T-helper 2 cell treated with Interferon-gamma antibody and Interleukin-4, amounts not matched to agents 5 μg/mL and 100 μg/mL, for 36 hours (primary cell): ENCODE measurements at regions not wholly inside any gene's neighbourhood (a gene's known extent, or its start where the extent isn't known, plus 50 kb on each side); places are given as distances from the start of the nearest gene placed in this dataset.

Experiments
- DNase-seq: peaks from one replicate; pipeline ENCODE4 v3.0.0; 2021; ENCODE audit warnings: low spot score
- H3K27ac Mint-ChIP-seq: one replicate; pipeline ENCODE4 v1.8.0; 2021; ENCODE audit warnings: mild to moderate bottlenecking, mixed read lengths
- H3K27me3 Mint-ChIP-seq: one replicate; pipeline ENCODE4 v1.8.0; 2021; ENCODE audit warnings: low read depth, mixed read lengths
- H3K36me3 Mint-ChIP-seq: one replicate; pipeline ENCODE4 v1.8.0; 2021; ENCODE audit warnings: low read depth, mixed read lengths
- H3K4me1 Mint-ChIP-seq: one replicate; pipeline ENCODE4 v1.8.0; 2021; ENCODE audit warnings: low read depth, mixed read lengths
- H3K4me3 Mint-ChIP-seq: one replicate; pipeline ENCODE4 v1.8.0; 2022; ENCODE audit warnings: mild to moderate bottlenecking, moderate library complexity, mixed read lengths
- H3K9me3 Mint-ChIP-seq: one replicate; pipeline ENCODE4 v1.8.0; 2021; ENCODE audit warnings: mixed read lengths

- Mint-ChIP-seq H3K27ac (no peak overlapping the region), H3K4me1 (no peaks in the 10 kb centered on the region), H3K27me3 (no peaks in the 10 kb centered on the region), H3K9me3 (peaks cover 8% of the 10 kb centered on the region), H3K36me3 (no peaks in the 10 kb centered on the region), H3K4me3 (no peak overlapping the region)
- DNase-seq, result no peak
Observed at GRCh38 chr10:57288754-57289153, 927.7 kb upstream of the ZWINT start.

GRCh38 chr10:57262892-57263291 lies 901.8 kb upstream of the ZWINT start:
- Mint-ChIP-seq H3K27ac (no peak overlapping the region), H3K27me3 (no peaks in the 10 kb centered on the region), H3K36me3 (no peaks in the 10 kb centered on the region), H3K4me1 (no peaks in the 10 kb centered on the region), H3K9me3 (peaks cover 35% of the 10 kb centered on the region), H3K4me3 (no peak overlapping the region)
- DNase-seq, result no peak

GRCh38 chr10:57260175-57260574 lies 899.1 kb upstream of the ZWINT start:
- Mint-ChIP-seq H3K27ac (no peak overlapping the region), H3K36me3 (no peaks in the 10 kb centered on the region), H3K4me1 (no peaks in the 10 kb centered on the region), H3K4me3 (no peak overlapping the region), H3K9me3 (peaks cover 46% of the 10 kb centered on the region), H3K27me3 (no peaks in the 10 kb centered on the region)
- no peak for DNase-seq

- H3K27me3 Mint-ChIP-seq, result no peaks in the 10 kb centered on the region
- H3K36me3 Mint-ChIP-seq, result no peaks in the 10 kb centered on the region
- no peak overlapping the region for H3K4me3 Mint-ChIP-seq
Observed at GRCh38 chr10:57249615-57250281, 888.7 kb upstream of the ZWINT start.

GRCh38 chr10:57247271-57247670 lies 886.2 kb upstream of the ZWINT start:
- DNase-seq, result no peak
- H3K9me3 Mint-ChIP-seq, result peaks cover 4% of the 10 kb centered on the region
- H3K4me3 Mint-ChIP-seq, result no peak overlapping the region
- H3K4me1 Mint-ChIP-seq, result no peaks in the 10 kb centered on the region
- H3K27ac Mint-ChIP-seq, result no peak overlapping the region
- H3K27me3 Mint-ChIP-seq, result no peaks in the 10 kb centered on the region
- no peaks in the 10 kb centered on the region for H3K36me3 Mint-ChIP-seq

More at GRCh38 chr10:57249615-57250281, 888.7 kb upstream of the ZWINT start:
- DNase-seq, result no peak
- H3K4me1 Mint-ChIP-seq, result no peaks in the 10 kb centered on the region
- no peak overlapping the region for H3K27ac Mint-ChIP-seq
- H3K9me3 Mint-ChIP-seq, result peaks cover 10% of the 10 kb centered on the region

GRCh38 chr10:57225920-57226319 lies 864.9 kb upstream of the ZWINT start:
- DNase-seq, result no peak
- no peaks in the 10 kb centered on the region for H3K36me3 Mint-ChIP-seq
- H3K27me3 Mint-ChIP-seq, result no peaks in the 10 kb centered on the region
- H3K9me3 Mint-ChIP-seq, result peaks cover 27% of the 10 kb centered on the region
- H3K4me1 Mint-ChIP-seq, result no peaks in the 10 kb centered on the region
- H3K4me3 Mint-ChIP-seq, result no peak overlapping the region
- H3K27ac Mint-ChIP-seq, result no peak overlapping the region

- DNase-seq, result no peak
- H3K27ac Mint-ChIP-seq, result no peak overlapping the region
- peaks cover 16% of the 10 kb centered on the region for H3K9me3 Mint-ChIP-seq
- no peak overlapping the region for H3K4me3 Mint-ChIP-seq
- no peaks in the 10 kb centered on the region for H3K27me3 Mint-ChIP-seq
- no peaks in the 10 kb centered on the region for H3K4me1 Mint-ChIP-seq
- no peaks in the 10 kb centered on the region for H3K36me3 Mint-ChIP-seq
Observed at GRCh38 chr10:57224811-57225210, 863.8 kb upstream of the ZWINT start.

GRCh38 chr10:57222603-57223002 lies 861.5 kb upstream of the ZWINT start:
- no peak overlapping the region for H3K27ac Mint-ChIP-seq
- no peaks in the 10 kb centered on the region for H3K4me1 Mint-ChIP-seq
- peaks cover 4% of the 10 kb centered on the region for H3K9me3 Mint-ChIP-seq
- no peaks in the 10 kb centered on the region for H3K36me3 Mint-ChIP-seq
- no peaks in the 10 kb centered on the region for H3K27me3 Mint-ChIP-seq
- no peak overlapping the region for H3K4me3 Mint-ChIP-seq
- DNase-seq, result no peak

- Mint-ChIP-seq H3K4me1 (no peaks in the 10 kb centered on the region), H3K4me3 (no peak overlapping the region), H3K27ac (no peak overlapping the region), H3K36me3 (no peaks in the 10 kb centered on the region), H3K27me3 (no peaks in the 10 kb centered on the region), H3K9me3 (peaks cover 3% of the 10 kb centered on the region)
- no peak for DNase-seq
Observed at GRCh38 chr10:57222129-57222528, 861.1 kb upstream of the ZWINT start.

GRCh38 chr10:57221674-57222073 lies 860.6 kb upstream of the ZWINT start:
- Mint-ChIP-seq H3K27me3 (no peaks in the 10 kb centered on the region), H3K9me3 (peaks cover 3% of the 10 kb centered on the region), H3K27ac (no peak overlapping the region), H3K4me3 (no peak overlapping the region), H3K36me3 (no peaks in the 10 kb centered on the region), H3K4me1 (no peaks in the 10 kb centered on the region)
- DNase-seq, result no peak

- no peak for DNase-seq
- Mint-ChIP-seq H3K4me3 (no peak overlapping the region), H3K36me3 (no peaks in the 10 kb centered on the region), H3K9me3 (peaks cover 24% of the 10 kb centered on the region), H3K27me3 (no peaks in the 10 kb centered on the region), H3K27ac (no peak overlapping the region), H3K4me1 (no peaks in the 10 kb centered on the region)
Observed at GRCh38 chr10:57218382-57218781, 857.3 kb upstream of the ZWINT start.

- Mint-ChIP-seq H3K4me1 (no peaks in the 10 kb centered on the region), H3K36me3 (no peaks in the 10 kb centered on the region), H3K27ac (no peak overlapping the region), H3K27me3 (no peaks in the 10 kb centered on the region), H3K4me3 (no peak overlapping the region), H3K9me3 (peaks cover 5% of the 10 kb centered on the region)
- DNase-seq, result no peak
Observed at GRCh38 chr10:57202356-57202755, 841.3 kb upstream of the ZWINT start.

GRCh38 chr10:57188846-57189245 lies 827.8 kb upstream of the ZWINT start:
- Mint-ChIP-seq H3K9me3 (peaks cover 44% of the 10 kb centered on the region), H3K27me3 (no peaks in the 10 kb centered on the region), H3K4me1 (no peaks in the 10 kb centered on the region), H3K27ac (no peak overlapping the region), H3K36me3 (no peaks in the 10 kb centered on the region), H3K4me3 (no peak overlapping the region)
- DNase-seq, result no peak

GRCh38 chr10:57186201-57186600 lies 825.1 kb upstream of the ZWINT start:
- H3K36me3 Mint-ChIP-seq, result no peaks in the 10 kb centered on the region
- no peak overlapping the region for H3K4me3 Mint-ChIP-seq
- no peak for DNase-seq
- H3K4me1 Mint-ChIP-seq, result no peaks in the 10 kb centered on the region
- no peaks in the 10 kb centered on the region for H3K27me3 Mint-ChIP-seq
- H3K9me3 Mint-ChIP-seq, result peaks cover 31% of the 10 kb centered on the region
- no peak overlapping the region for H3K27ac Mint-ChIP-seq

GRCh38 chr10:57169597-57169996 lies 808.5 kb upstream of the ZWINT start:
- Mint-ChIP-seq H3K4me1 (no peaks in the 10 kb centered on the region), H3K4me3 (no peak overlapping the region), H3K27me3 (no peaks in the 10 kb centered on the region), H3K27ac (no peak overlapping the region), H3K36me3 (no peaks in the 10 kb centered on the region), H3K9me3 (peaks cover 28% of the 10 kb centered on the region)
- DNase-seq, result no peak
